IMR-90 (cell line): ENCODE measurements at regions not wholly inside any gene's neighbourhood (a gene's known extent, or its start where the extent isn't known, plus 50 kb on each side); places are given as distances from the start of the nearest gene placed in this dataset.

Source experiments
- CEBPB ChIP-seq: IDR thresholded peaks from 2 replicates; pipeline ENCODE4 v1.6.1; 2012; ENCODE audit warnings: low read depth, low read length, improper control_type of control experiment
- CHD1 ChIP-seq: IDR thresholded peaks from 2 replicates; pipeline ENCODE4 v1.6.1; 2012; ENCODE audit warnings: low read depth, low read length, improper control_type of control experiment
- CTCF ChIP-seq: conservative IDR thresholded peaks from 2 replicates; pipeline ENCODE4 v1.5.1; 2012; ENCODE audit warnings: mild to moderate bottlenecking, low read depth, low read length, improper control_type of control experiment
- MAFK ChIP-seq: IDR thresholded peaks from 2 replicates; pipeline ENCODE4 v1.6.1; 2012; ENCODE audit warnings: low read depth, low read length, improper control_type of control experiment
- MXI1 ChIP-seq: IDR thresholded peaks from 2 replicates; pipeline ENCODE4 v1.6.1; 2012; ENCODE audit warnings: low read depth, mild to moderate bottlenecking, low read length, moderate library complexity, borderline replicate concordance
- POLR2A ChIP-seq: IDR thresholded peaks from 2 replicates; pipeline ENCODE4 v1.6.1; 2012; ENCODE audit warnings: mild to moderate bottlenecking, low read depth, low read length

GRCh38 chr5:56493308-56493707 lies 260.2 kb upstream of the ANKRD55 start:
- TF ChIP-seq CTCF (no peak), POLR2A (no peak), CEBPB (no peak), MAFK (no peak), MXI1 (no peak), CHD1 (no peak)
